Adrenal gland (tissue), 5 donors: ENCODE measurements at regions not wholly inside any gene's neighbourhood (a gene's known extent, or its start where the extent isn't known, plus 50 kb on each side); places are given as distances from the start of the nearest gene placed in this dataset.

ENCODE experiments used
- CTCF ChIP-seq, 6 experiments: fragments of 450-650 bp in 4 of 6; fragments of 200-600 bp in 2 of 6; sonication (generic) in 1 of 6; IDR thresholded peaks; 1 replicate in 5 of 6; 2 replicates in 1 of 6; pipeline versions ENCODE4 v1.5.1 to v1.8.0; 2016 to 2021; ENCODE audit warnings: antibody characterized with exemption in 6 of 6, mild to moderate bottlenecking in 2 of 6, moderate library complexity in 1 of 6
- POLR2A ChIP-seq, 2 donors: fragments of 450-650 bp; IDR thresholded peaks; one replicate each; pipeline ENCODE4 v1.6.1; 2017; ENCODE audit warnings: antibody characterized with exemption in 2 of 2, mild to moderate bottlenecking in 2 of 2, moderate library complexity in 1 of 2
- donor health status: DM: no; HTN: no; CAD: no.

- TF ChIP-seq CTCF (IDR thresholded peaks at IDR 0.05) (no peak), POLR2A (IDR thresholded peaks at IDR 0.05) (no peak)
Observed at GRCh38 chr10:107481881-107482280, 317.4 kb upstream of the SORCS1 start.
